B cell (primary cell): ENCODE measurements at regions not wholly inside any gene's neighbourhood (a gene's known extent, or its start where the extent isn't known, plus 50 kb on each side); places are given as distances from the start of the nearest gene placed in this dataset.

Source experiments
- EZH2 ChIP-seq: IDR thresholded peaks from 2 replicates; pipeline ENCODE4 v1.6.1; 2012; ENCODE audit warnings: borderline replicate concordance, low read depth, mild to moderate bottlenecking, moderate library complexity, low read length; ENCODE audit not compliant: insufficient read depth, poor library complexity, severe bottlenecking
- TF ChIP-seq, protein P1 (sequence below): fragments of 200-600 bp; IDR thresholded peaks from one replicate; pipeline ENCODE4 v1.8.0; 2022; ENCODE audit warnings: antibody characterized with exemption, mild to moderate bottlenecking

GRCh38 chr9:16060436-16061129 lies 507.7 kb downstream of the CCDC171 start:
- TF ChIP-seq, protein P1, sequence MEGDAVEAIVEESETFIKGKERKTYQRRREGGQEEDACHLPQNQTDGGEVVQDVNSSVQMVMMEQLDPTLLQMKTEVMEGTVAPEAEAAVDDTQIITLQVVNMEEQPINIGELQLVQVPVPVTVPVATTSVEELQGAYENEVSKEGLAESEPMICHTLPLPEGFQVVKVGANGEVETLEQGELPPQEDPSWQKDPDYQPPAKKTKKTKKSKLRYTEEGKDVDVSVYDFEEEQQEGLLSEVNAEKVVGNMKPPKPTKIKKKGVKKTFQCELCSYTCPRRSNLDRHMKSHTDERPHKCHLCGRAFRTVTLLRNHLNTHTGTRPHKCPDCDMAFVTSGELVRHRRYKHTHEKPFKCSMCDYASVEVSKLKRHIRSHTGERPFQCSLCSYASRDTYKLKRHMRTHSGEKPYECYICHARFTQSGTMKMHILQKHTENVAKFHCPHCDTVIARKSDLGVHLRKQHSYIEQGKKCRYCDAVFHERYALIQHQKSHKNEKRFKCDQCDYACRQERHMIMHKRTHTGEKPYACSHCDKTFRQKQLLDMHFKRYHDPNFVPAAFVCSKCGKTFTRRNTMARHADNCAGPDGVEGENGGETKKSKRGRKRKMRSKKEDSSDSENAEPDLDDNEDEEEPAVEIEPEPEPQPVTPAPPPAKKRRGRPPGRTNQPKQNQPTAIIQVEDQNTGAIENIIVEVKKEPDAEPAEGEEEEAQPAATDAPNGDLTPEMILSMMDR = no peak
- no peak for TF ChIP-seq EZH2
